H1 (cell line): ENCODE measurements at regions not wholly inside any gene's neighbourhood (a gene's known extent, or its start where the extent isn't known, plus 50 kb on each side); places are given as distances from the start of the nearest gene placed in this dataset.

ENCODE experiments used
- CTCF ChIA-PET: fragments of 300-600 bp; sonication (Branson Sonifier 250); formaldehyde crosslinking; loops from one replicate; lab custom pipeline; 2021; ENCODE audit not compliant: partially characterized antibody; lab: Charles Lee
- POLR2A ChIA-PET: fragments of 300-600 bp; sonication (Branson Sonifier 250); formaldehyde crosslinking; loops from one replicate; lab custom pipeline; 2021; ENCODE audit warnings: inconsistent platforms; ENCODE audit not compliant: partially characterized antibody; lab: Charles Lee
- DNase-seq, 2 experiments: peaks; one replicate each; pipeline versions ENCODE4 v3.0.0 to v3.0.0-alpha.2; 2010 to 2022; ENCODE audit warnings: low spot score in 2 of 2, low read depth in 1 of 2, mixed read lengths in 1 of 2
- FAIRE-seq: peaks from 2 replicates; lab custom pipeline; 2011; peaks lifted over from hg19 to GRCh38; lab: Jason Lieb, UNC
- H2AFZ ChIP-seq: 2 replicates; pipeline ENCODE4 v1.8.1; 2012; ENCODE audit warnings: low read length, inconsistent platforms
- H2AK5ac ChIP-seq: 2 replicates; pipeline ENCODE4 v1.6.1; 2013; ENCODE audit warnings: low read depth, low read length
- H2BK120ac ChIP-seq: replicated peaks from 2 replicates; pipeline ENCODE3; 2013; ENCODE audit warnings: low read depth, low read length, inconsistent platforms
- H2BK12ac ChIP-seq: 2 replicates; pipeline ENCODE4 v1.6.1; 2013; ENCODE audit warnings: low read depth, low read length
- H2BK15ac ChIP-seq: 2 replicates; pipeline ENCODE4 v1.6.1; 2013; ENCODE audit warnings: low read length
- H2BK20ac ChIP-seq: 2 replicates; pipeline ENCODE4 v1.6.1; 2013; ENCODE audit warnings: low read length
- H2BK5ac ChIP-seq: 2 replicates; pipeline ENCODE4 v1.6.1; 2013; ENCODE audit warnings: low read depth, low read length
- H3K14ac ChIP-seq: 2 replicates; pipeline ENCODE4 v1.6.1; 2013; ENCODE audit warnings: inconsistent platforms; ENCODE audit not compliant: insufficient read length
- H3K18ac ChIP-seq: 2 replicates; pipeline ENCODE4 v1.6.1; 2013; ENCODE audit warnings: low read length; ENCODE audit errors: extremely low read depth
- H3K23ac ChIP-seq: 2 replicates; pipeline ENCODE4 v1.6.1; 2013; ENCODE audit warnings: inconsistent platforms; ENCODE audit not compliant: insufficient read length
- H3K23me2 ChIP-seq: 2 replicates; pipeline ENCODE4 v1.6.1; 2013; ENCODE audit warnings: low read depth, low read length
- H3K27ac ChIP-seq: 2 replicates; pipeline ENCODE4 v1.6.1; 2011; ENCODE audit warnings: low read depth, low read length, inconsistent platforms
- H3K27me3 ChIP-seq, 4 experiments: replicated peaks in 1 of 4; 1 replicate in 1 of 4; 2 replicates in 3 of 4; pipeline versions ENCODE4 v1.6.1 to v1.8.1; 2011 to 2013; ENCODE audit warnings: low read length in 3 of 4, mild to moderate bottlenecking in 3 of 4, inconsistent platforms in 2 of 4, mixed read lengths in 2 of 4, moderate library complexity in 1 of 4; ENCODE audit not compliant: control insufficient read depth in 3 of 4, insufficient read depth in 3 of 4; ENCODE audit errors: extremely low read depth in 1 of 4
- H3K36me3 ChIP-seq, 4 experiments: 2 replicates each; pipeline versions ENCODE4 v1.6.1 to v1.8.1; 2011 to 2013; ENCODE audit warnings: mild to moderate bottlenecking in 4 of 4, low read length in 3 of 4, moderate library complexity in 2 of 4, control low read depth in 1 of 4, inconsistent platforms in 1 of 4; ENCODE audit not compliant: insufficient read depth in 4 of 4, control insufficient read depth in 2 of 4
- H3K4ac ChIP-seq: replicated peaks from 2 replicates; pipeline ENCODE3; 2013; ENCODE audit warnings: low read length, low read depth, mixed read lengths, inconsistent platforms; ENCODE audit not compliant: insufficient read length
- H3K4me1 ChIP-seq, 4 experiments: replicated peaks in 1 of 4; 1 replicate in 1 of 4; 2 replicates in 3 of 4; pipeline versions ENCODE4 v1.6.1 to v1.8.1; 2011 to 2013; ENCODE audit warnings: low read length in 3 of 4, inconsistent platforms in 2 of 4, mixed read lengths in 1 of 4; ENCODE audit not compliant: insufficient read depth in 4 of 4, control insufficient read depth in 3 of 4
- H3K4me2 ChIP-seq, 2 experiments: 2 replicates each; pipeline versions ENCODE4 v1.6.1 to v1.8.1; 2011 to 2013; ENCODE audit warnings: low read depth in 2 of 2, low read length in 2 of 2, control low read depth in 1 of 2, inconsistent platforms in 1 of 2, mild to moderate bottlenecking in 1 of 2; ENCODE audit not compliant: insufficient read depth in 1 of 2
- H3K4me3 ChIP-seq, 4 experiments: fragments of 200-600, 300-600 bp in 1 of 4; sonication (generic), shearing (Covaris generic), sonication (Bioruptor Twin) in 1 of 4; 2 replicates each; pipeline versions ENCODE4 v1.5.1 to v1.8.1; 2011 to 2016; ENCODE audit warnings: low read length in 4 of 4, low read depth in 3 of 4, control low read depth in 2 of 4, inconsistent platforms in 2 of 4, mild to moderate bottlenecking in 2 of 4, mixed read lengths in 1 of 4, moderate library complexity in 1 of 4; ENCODE audit not compliant: insufficient read depth in 2 of 4; ENCODE audit errors: extremely low read depth in 1 of 4
- H3K56ac ChIP-seq: replicated peaks from 2 replicates; pipeline ENCODE3; 2013; ENCODE audit warnings: low read depth, mild to moderate bottlenecking, mixed read lengths, low read length, inconsistent platforms; ENCODE audit not compliant: insufficient read length
- H3K79me1 ChIP-seq: 2 replicates; pipeline ENCODE4 v1.6.1; 2013; ENCODE audit warnings: low read depth, low read length, control low read depth
- H3K79me2 ChIP-seq, 2 experiments: 2 replicates each; pipeline versions ENCODE4 v1.6.1 to v1.8.1; 2012 to 2013; ENCODE audit warnings: low read length in 2 of 2, mild to moderate bottlenecking in 2 of 2, inconsistent platforms in 1 of 2; ENCODE audit not compliant: insufficient read depth in 2 of 2, control insufficient read depth in 1 of 2
- H3K9ac ChIP-seq, 4 experiments: replicated peaks in 1 of 4; 1 replicate in 1 of 4; 2 replicates in 3 of 4; pipeline versions ENCODE4 v1.6.1 to v1.8.1; 2011 to 2013; ENCODE audit warnings: low read depth in 3 of 4, low read length in 3 of 4, control low read depth in 2 of 4, mild to moderate bottlenecking in 2 of 4, moderate library complexity in 2 of 4, inconsistent platforms in 1 of 4; ENCODE audit errors: extremely low read depth in 1 of 4
- H3K9me3 ChIP-seq, 2 experiments: 2 replicates each; pipeline versions ENCODE4 v1.6.1 to v1.8.1; 2012 to 2013; ENCODE audit warnings: mild to moderate bottlenecking in 2 of 2, moderate library complexity in 2 of 2, control low read depth in 1 of 2, inconsistent platforms in 1 of 2, low read depth in 1 of 2, low read length in 1 of 2, mixed read lengths in 1 of 2; ENCODE audit not compliant: insufficient read depth in 2 of 2
- H4K20me1 ChIP-seq, 2 experiments: replicated peaks in 1 of 2; 2 replicates each; pipeline versions ENCODE3 to v1.8.1; 2011 to 2013; ENCODE audit warnings: inconsistent platforms in 2 of 2, low read length in 2 of 2, mild to moderate bottlenecking in 1 of 2; ENCODE audit not compliant: insufficient read depth in 2 of 2, control insufficient read depth in 1 of 2
- H4K5ac ChIP-seq: 2 replicates; pipeline ENCODE4 v1.6.1; 2013; ENCODE audit warnings: low read length, low read depth, mixed read lengths, inconsistent platforms; ENCODE audit not compliant: insufficient read length
- H4K8ac ChIP-seq: 2 replicates; pipeline ENCODE4 v1.8.0; 2013; ENCODE audit warnings: mild to moderate bottlenecking, moderate library complexity, low read length, inconsistent platforms; ENCODE audit not compliant: insufficient read depth; ENCODE audit errors: extremely low read depth
- H4K91ac ChIP-seq: replicated peaks from 2 replicates; pipeline ENCODE3; 2013; ENCODE audit warnings: low read length, mixed read lengths, inconsistent platforms; ENCODE audit not compliant: insufficient read length
- CTBP2 ChIP-seq: IDR thresholded peaks from 2 replicates; pipeline ENCODE4 v1.7.0; 2011; ENCODE audit warnings: borderline replicate concordance, mild to moderate bottlenecking, moderate library complexity, mixed read lengths, low read length; ENCODE audit not compliant: insufficient read depth, insufficient read length
- MAFK ChIP-seq: IDR thresholded peaks from 2 replicates; pipeline ENCODE4 v1.6.1; 2012; ENCODE audit warnings: low read depth, mild to moderate bottlenecking, improper control_type of control experiment, low read length
- SIX5 ChIP-seq: IDR thresholded peaks from 2 replicates; pipeline ENCODE4 v1.6.1; 2011; ENCODE audit warnings: mild to moderate bottlenecking, low read depth, low read length
- WGBS, 2 experiments: shearing (Covaris generic) in 1 of 2; methylation state at CpG; one replicate each; pipeline versions ENCODE4 v1.1.6 to v1.1.7; 2013 to 2015; ENCODE audit warnings: low lambda C conversion rate in 2 of 2, mixed read lengths in 2 of 2, inconsistent platforms in 1 of 2, low coverage in 1 of 2, missing lambda C conversion rate in 1 of 2; ENCODE audit not compliant: insufficient replicate concordance in 2 of 2, insufficient coverage in 1 of 2, insufficient read length in 1 of 2; ENCODE audit errors: extremely low coverage in 1 of 2, missing lambda C conversion rate in 1 of 2; 5-methylcytosine and 5-hydroxymethylcytosine counted together

DNA sequence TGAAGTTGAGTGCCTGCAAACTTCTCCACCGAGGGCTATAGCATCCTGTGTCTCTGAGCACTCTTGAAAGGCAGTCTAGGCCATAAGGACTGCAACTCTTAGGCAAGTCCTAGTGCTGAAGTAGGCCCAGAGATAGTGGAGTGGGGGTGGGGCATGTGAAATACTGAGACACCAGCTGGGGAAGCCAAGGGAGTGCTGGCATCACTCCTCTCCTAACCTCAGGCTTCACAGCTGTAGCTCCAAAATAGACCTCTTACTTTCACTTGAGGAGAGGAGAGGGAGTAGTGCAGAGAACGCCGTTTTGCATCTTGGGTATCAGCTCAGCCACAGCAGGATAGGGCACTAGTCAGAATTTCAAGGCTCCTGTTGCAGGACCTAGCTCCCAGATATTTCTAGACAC, 56.2 kb upstream of the CYSLTR1 start:
- no peak overlapping the region for H3K23ac ChIP-seq
- no peak for DNase-seq
- no peaks in the 10 kb centered on the region for H3K79me2 ChIP-seq
- no peak overlapping the region for H3K56ac ChIP-seq
- H3K79me1 ChIP-seq: no peaks in the 10 kb centered on the region
- H2BK5ac ChIP-seq: no peak overlapping the region
- ChIA-PET CTCF (no interaction called here), POLR2A (no interaction called here)
- no peak overlapping the region for H3K14ac ChIP-seq
- H2BK12ac ChIP-seq: no peak overlapping the region
- no peak for TF ChIP-seq SIX5
- no peak for TF ChIP-seq CTBP2
- no peak for TF ChIP-seq MAFK
- no peaks in the 10 kb centered on the region for H3K27me3 ChIP-seq
- H3K4ac ChIP-seq: no peak overlapping the region
- no peak overlapping the region for H2AK5ac ChIP-seq
- no peak overlapping the region for H4K8ac ChIP-seq
- no peaks in the 10 kb centered on the region for H4K20me1 ChIP-seq
- H3K4me3 ChIP-seq: no peak overlapping the region
- no peak overlapping the region for H2AFZ ChIP-seq
- H3K27ac ChIP-seq: no peak overlapping the region
- no peak for FAIRE-seq
- no peak overlapping the region for H3K4me2 ChIP-seq
- no peak overlapping the region for H4K91ac ChIP-seq
- no peaks in the 10 kb centered on the region for H3K36me3 ChIP-seq
- H4K5ac ChIP-seq: no peak overlapping the region
- no peak overlapping the region for H3K18ac ChIP-seq
- 79% methylated on average over 3 of the region's 3 CpGs; no CpG with 5 or more reads in 1 of the 2 experiments for WGBS, 2 experiments
- H3K9me3 ChIP-seq: peaks cover 7% of the 10 kb centered on the region in 2 experiments; a peak in 2 of 4 replicates
- H2BK20ac ChIP-seq: no peak overlapping the region
- H2BK120ac ChIP-seq: no peak overlapping the region
- H2BK15ac ChIP-seq: no peak overlapping the region
- H3K9ac ChIP-seq: no peak overlapping the region
- no peaks in the 10 kb centered on the region for H3K23me2 ChIP-seq
- H3K4me1 ChIP-seq: no peaks in the 10 kb centered on the region
